ENCODE measurements at regions not wholly inside any gene's neighbourhood (a gene's known extent, or its start where the extent isn't known, plus 50 kb on each side); places are given as distances from the start of the nearest gene placed in this dataset.

- no peak overlapping the region for H3K27ac ChIP-seq (ENCODE audit: insufficient read depth, low read length)
- no peaks in the 10 kb centered on the region for H3K79me2 ChIP-seq (ENCODE audit: control insufficient read depth, insufficient read depth, low read length)
- H3K9me3 ChIP-seq (ENCODE audit: control insufficient read depth, insufficient read depth, low read depth, low read length): no peaks in the 10 kb centered on the region
- DNase-seq (ENCODE audit: low read depth in 2 of 2): no peak
- no peak overlapping the region for H3K4me3 ChIP-seq (replicated peaks in 1 of 4; ENCODE audit: control extremely low read depth in 1 of 4, insufficient read depth in 1 of 4, low read depth in 3 of 4, low read length in 4 of 4)
- H3K4me2 ChIP-seq (ENCODE audit: extremely low read depth, insufficient read depth, low read length): no peak overlapping the region
- TF ChIP-seq EZH2 (IDR thresholded peaks at IDR 0.05; ENCODE audit: low read length, missing control alignments): no peak
- no peak for TF ChIP-seq CTCF (conservative IDR thresholded peaks at IDR 0.05 in 1 of 2, IDR thresholded peaks at IDR 0.05 in 1 of 2; ENCODE audit: low read depth in 1 of 2, low read length in 2 of 2)
- H2AFZ ChIP-seq (ENCODE audit: low read length): no peak overlapping the region
- H3K4me1 ChIP-seq (ENCODE audit: control insufficient read depth, extremely low read depth, insufficient read depth, low read length): no peaks in the 10 kb centered on the region
- no peak overlapping the region for H3K9ac ChIP-seq (ENCODE audit: insufficient read depth, low read length)
- H4K20me1 ChIP-seq (ENCODE audit: control insufficient read depth, extremely low read depth, insufficient read depth, low read length): no peaks in the 10 kb centered on the region
- H3K27me3 ChIP-seq (ENCODE audit: control insufficient read depth, insufficient read depth, low read length): no peaks in the 10 kb centered on the region
- H3K36me3 ChIP-seq (ENCODE audit: control insufficient read depth, insufficient read depth, low read length): no peaks in the 10 kb centered on the region
Observed at GRCh38 chr9:7285199-7285598, 514.4 kb downstream of the DMAC1 start.

GRCh38 chr9:7284517-7284916 lies 515.1 kb downstream of the DMAC1 start:
- TF ChIP-seq CTCF (conservative IDR thresholded peaks at IDR 0.05 in 1 of 2, IDR thresholded peaks at IDR 0.05 in 1 of 2; ENCODE audit: low read depth in 1 of 2, low read length in 2 of 2): no peak
- TF ChIP-seq EZH2 (IDR thresholded peaks at IDR 0.05; ENCODE audit: low read length, missing control alignments): no peak
- no peaks in the 10 kb centered on the region for H3K79me2 ChIP-seq (ENCODE audit: control insufficient read depth, insufficient read depth, low read length)
- H3K9ac ChIP-seq (ENCODE audit: insufficient read depth, low read length): no peak overlapping the region
- no peaks in the 10 kb centered on the region for H3K27me3 ChIP-seq (ENCODE audit: control insufficient read depth, insufficient read depth, low read length)
- H3K9me3 ChIP-seq (ENCODE audit: control insufficient read depth, insufficient read depth, low read depth, low read length): no peaks in the 10 kb centered on the region
- H2AFZ ChIP-seq (ENCODE audit: low read length): no peak overlapping the region
- no peaks in the 10 kb centered on the region for H4K20me1 ChIP-seq (ENCODE audit: control insufficient read depth, extremely low read depth, insufficient read depth, low read length)
- no peak overlapping the region for H3K27ac ChIP-seq (ENCODE audit: insufficient read depth, low read length)
- DNase-seq (ENCODE audit: low read depth in 2 of 2): no peak
- H3K4me3 ChIP-seq (replicated peaks in 1 of 4; ENCODE audit: control extremely low read depth in 1 of 4, insufficient read depth in 1 of 4, low read depth in 3 of 4, low read length in 4 of 4): no peak overlapping the region
- no peaks in the 10 kb centered on the region for H3K36me3 ChIP-seq (ENCODE audit: control insufficient read depth, insufficient read depth, low read length)
- H3K4me1 ChIP-seq (ENCODE audit: control insufficient read depth, extremely low read depth, insufficient read depth, low read length): no peaks in the 10 kb centered on the region
- H3K4me2 ChIP-seq (ENCODE audit: extremely low read depth, insufficient read depth, low read length): no peak overlapping the region

GRCh38 chr9:7284117-7284516 lies 515.5 kb downstream of the DMAC1 start:
- Histone ChIP-seq H3K9me3 (ENCODE audit: control insufficient read depth, insufficient read depth, low read depth, low read length) (no peaks in the 10 kb centered on the region), H3K4me1 (ENCODE audit: control insufficient read depth, extremely low read depth, insufficient read depth, low read length) (no peaks in the 10 kb centered on the region)

More at GRCh38 chr9:7284117-7284516, 515.5 kb downstream of the DMAC1 start:
- Histone ChIP-seq H3K9ac (ENCODE audit: insufficient read depth, low read length) (no peak overlapping the region), H3K4me3 (replicated peaks in 1 of 4; ENCODE audit: control extremely low read depth in 1 of 4, insufficient read depth in 1 of 4, low read depth in 3 of 4, low read length in 4 of 4) (no peak overlapping the region), H3K4me2 (ENCODE audit: extremely low read depth, insufficient read depth, low read length) (no peak overlapping the region), H3K36me3 (ENCODE audit: control insufficient read depth, insufficient read depth, low read length) (no peaks in the 10 kb centered on the region), H3K27me3 (ENCODE audit: control insufficient read depth, insufficient read depth, low read length) (no peaks in the 10 kb centered on the region), H4K20me1 (ENCODE audit: control insufficient read depth, extremely low read depth, insufficient read depth, low read length) (no peaks in the 10 kb centered on the region), H2AFZ (ENCODE audit: low read length) (no peak overlapping the region), H3K27ac (ENCODE audit: insufficient read depth, low read length) (no peak overlapping the region), H3K79me2 (ENCODE audit: control insufficient read depth, insufficient read depth, low read length) (no peaks in the 10 kb centered on the region)
- no peak for DNase-seq (ENCODE audit: low read depth in 2 of 2)
- TF ChIP-seq EZH2 (IDR thresholded peaks at IDR 0.05; ENCODE audit: low read length, missing control alignments): no peak
- TF ChIP-seq CTCF (conservative IDR thresholded peaks at IDR 0.05 in 1 of 2, IDR thresholded peaks at IDR 0.05 in 1 of 2; ENCODE audit: low read depth in 1 of 2, low read length in 2 of 2): no peak

Measured in fibroblast of lung (primary cell).